Posterior cingulate gyrus (tissue), 11 donors: ENCODE measurements at regions not wholly inside any gene's neighbourhood (a gene's known extent, or its start where the extent isn't known, plus 50 kb on each side); places are given as distances from the start of the nearest gene placed in this dataset.
A peak's percentile ranks its signal among the peaks of the same experiment; 100 is the strongest.

Experiments used
- DNase-seq, 10 donors: peaks; one replicate each; pipeline versions ENCODE4 v3.0.0 to v3.0.0-alpha.2; 2020 to 2021; ENCODE audit warnings: mixed read lengths in 3 of 10
- intact Hi-C: fragments of 100-400 bp; cut with DNase I; formaldehyde crosslinking; loops from one replicate; pipeline ENCODE4 v1.15.1; 2023

DNA sequence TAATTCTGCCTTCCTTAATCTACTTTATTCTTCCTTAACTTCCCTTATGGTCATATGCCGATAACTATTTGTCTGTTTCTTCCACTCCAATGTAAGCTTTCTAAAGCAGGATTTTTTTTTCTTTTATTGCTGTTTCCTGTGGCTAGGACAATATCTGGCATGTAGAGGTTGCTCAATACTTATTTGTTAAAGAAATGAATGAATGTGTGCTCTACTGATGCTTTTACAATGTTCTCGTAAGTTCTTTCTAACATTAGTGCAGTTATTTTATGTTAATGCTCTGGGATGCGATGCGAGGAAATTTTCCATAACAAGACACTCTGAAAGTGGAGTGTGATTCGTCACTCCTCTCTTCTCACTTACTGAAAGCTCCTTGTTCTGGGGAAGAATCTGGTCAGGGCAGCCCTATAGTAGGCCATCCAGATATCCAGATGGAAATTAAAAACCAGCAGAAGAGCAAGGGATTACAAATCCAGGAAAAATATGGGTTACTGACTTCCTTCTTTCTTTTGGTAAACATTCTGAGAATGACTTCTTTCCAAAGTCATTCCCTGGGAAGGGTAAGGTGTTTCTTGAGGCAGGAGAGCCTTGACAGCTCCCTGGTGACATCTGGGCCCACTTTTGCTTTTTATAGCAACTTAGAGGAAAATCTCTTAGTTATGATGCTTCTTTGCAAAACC, 420.4 kb downstream of the PDCD6IP start:
- intact Hi-C loops, result no loop called here
- no peak for DNase-seq

DNA sequence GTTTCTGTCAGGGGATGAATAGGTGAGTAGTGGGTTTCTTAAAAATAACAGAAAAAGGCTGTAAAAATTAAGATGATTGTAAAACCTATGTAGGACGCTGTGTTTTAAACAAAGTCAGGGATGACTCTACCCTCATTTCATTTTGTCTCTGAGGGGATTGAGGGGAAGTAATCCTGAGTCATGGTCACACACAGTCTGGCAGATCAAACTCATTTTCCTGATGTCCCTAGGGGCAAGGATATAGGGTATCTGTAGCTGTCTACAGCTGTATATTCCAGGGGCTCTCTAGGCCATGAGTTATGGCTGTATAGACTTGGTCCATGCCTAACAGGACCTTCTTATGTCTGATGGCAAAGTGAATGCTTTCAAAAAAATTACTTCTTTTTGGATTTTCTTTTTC, 421.1 kb downstream of the PDCD6IP start:
- intact Hi-C loops, result no loop called here
- no peak for DNase-seq

DNA sequence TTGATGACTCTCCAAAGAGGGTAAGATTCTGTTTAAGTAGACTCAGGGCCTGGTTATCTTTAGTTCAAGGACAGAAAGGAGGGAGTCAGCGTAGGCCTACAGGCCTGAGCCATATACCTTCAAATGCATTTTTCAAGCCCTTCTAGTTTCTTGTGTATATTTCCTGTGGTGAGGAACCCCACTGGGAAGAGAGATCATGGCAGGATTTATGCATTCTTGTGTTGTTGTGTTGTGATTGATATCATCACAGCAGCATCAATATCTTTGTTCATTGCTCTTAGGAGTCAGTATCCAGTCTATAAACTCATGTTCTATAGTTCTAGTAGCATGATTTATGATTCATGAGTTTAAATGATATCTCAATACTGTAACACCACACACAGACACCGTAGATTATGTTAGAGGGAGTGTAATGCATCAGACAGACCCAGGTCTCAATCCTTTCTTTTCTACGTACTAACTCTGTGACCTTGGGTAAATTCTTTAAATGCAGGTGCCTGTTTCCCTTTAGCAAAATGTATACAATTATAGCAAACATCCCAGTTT, 427.5 kb downstream of the PDCD6IP start:
- DNase-seq, result no peak
- intact Hi-C loops, result no loop called here

DNA sequence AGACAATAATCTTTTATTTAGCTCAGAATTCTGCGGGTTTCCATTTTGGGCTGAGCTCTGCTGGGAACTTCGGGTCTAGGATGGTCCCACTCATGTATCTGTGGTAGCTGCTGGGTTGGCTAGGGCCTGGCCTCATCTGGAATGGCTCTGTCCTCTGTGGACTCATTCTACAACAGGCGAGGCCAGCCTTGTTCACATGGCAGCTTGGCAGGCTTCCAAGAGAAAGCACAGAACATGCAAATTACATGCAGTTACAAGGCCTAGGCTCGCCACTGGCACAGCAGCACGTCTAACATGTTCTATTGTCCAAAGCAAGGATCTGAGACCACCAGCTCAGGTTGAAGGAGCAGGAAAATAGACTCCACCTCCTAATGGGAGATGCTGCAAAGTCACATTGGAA, 431.4 kb downstream of the PDCD6IP start:
- intact Hi-C loops, result no loop called here
- no peak for DNase-seq

DNA sequence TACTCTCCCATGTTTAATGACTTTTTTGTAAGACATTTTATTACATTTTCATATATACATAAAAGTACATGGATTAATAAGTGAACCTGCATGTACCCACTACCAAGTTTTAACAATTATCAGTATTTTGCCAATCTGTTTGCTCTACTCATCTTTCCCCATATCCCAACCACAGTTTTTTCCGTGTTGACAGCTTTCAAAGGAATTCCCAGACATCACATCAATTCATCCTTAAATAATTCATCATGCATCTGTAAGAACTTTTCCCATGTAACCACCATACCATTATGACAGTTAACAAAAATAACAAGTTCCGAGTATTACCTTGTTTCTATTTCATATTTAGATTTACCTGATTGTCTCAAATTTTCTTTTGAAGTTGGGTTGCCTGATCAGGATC, 436.7 kb downstream of the PDCD6IP start:
- no peak for DNase-seq
- intact Hi-C loops, result no loop called here

DNA sequence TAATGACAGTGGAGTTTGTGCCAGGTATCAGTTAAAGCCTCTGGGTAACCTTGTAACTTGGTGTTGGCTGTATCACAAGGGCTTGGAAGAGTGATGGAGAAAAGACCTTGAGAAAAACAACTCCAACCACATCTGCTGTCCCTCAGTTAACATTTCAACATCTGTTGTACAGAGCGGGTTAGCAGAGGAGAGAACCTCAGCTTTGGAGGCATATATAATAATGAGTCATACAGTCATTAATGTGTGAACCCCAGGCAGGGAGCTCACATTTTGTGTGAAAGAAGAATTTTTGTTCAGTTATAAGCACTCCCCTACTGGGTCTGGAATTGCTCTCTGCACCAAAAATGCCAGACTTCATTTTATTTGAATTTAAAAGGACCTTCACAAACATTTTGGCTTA, 439.5 kb downstream of the PDCD6IP start:
- DNase-seq, result no peak
- intact Hi-C loops, result no loop called here

DNA sequence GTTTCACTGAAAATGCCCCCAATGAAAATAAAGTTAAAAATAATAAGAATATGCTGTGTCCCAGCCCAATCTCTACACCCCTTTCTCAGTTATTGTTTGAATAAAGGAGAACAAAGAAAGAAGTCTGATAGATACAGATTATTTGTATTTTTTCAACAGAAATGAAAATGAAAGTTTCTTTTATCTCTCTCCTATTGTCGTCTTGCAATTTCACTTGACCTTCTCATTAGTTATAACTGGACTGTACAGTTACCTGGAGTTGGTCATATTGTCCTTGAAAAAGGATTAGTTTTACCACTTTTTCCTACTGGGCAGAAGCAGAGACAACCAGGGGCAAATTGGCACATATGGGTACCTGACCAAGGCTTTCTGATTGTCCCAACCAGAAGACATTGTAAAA, 440.0 kb downstream of the PDCD6IP start:
- intact Hi-C loops, result no loop called here
- no peak for DNase-seq

DNA sequence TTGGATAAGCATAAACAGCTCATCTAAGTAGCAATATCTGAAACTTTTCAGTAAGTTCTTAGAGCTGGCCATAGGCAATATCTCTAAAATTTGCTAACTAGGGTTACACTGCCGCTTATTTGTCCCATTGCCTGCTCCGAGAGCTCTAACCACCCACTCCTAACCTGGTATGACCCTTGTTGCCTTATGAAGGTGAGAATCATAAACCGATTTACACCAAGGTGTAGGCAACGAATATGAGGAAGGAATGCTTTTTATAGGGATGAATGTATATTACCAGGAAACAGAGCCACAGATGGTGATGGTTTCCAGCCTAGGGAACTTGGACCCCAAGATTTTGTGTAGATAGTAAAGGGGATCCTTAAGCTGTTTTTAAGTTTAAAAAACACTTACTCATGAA, 440.9 kb downstream of the PDCD6IP start:
- no peak for DNase-seq
- intact Hi-C loops, result no loop called here

DNA sequence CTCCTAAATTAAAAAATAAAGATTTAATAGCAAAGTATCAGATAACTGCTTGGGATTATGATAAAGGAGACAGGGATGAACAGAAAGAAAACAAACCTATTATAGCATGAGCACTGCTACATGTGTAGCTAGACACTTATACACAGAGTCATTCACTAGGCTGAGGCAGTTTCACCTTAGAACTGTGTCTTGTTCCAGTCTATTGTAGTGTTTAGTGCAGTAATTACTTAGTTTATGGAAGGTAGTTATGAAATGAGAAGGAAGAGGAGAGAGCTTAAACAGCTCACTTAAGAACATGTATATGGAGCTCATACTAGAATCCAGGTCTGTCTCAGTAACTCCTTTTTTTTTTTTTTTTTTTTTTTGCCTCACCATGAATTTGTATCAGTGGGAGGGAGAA, 441.4 kb downstream of the PDCD6IP start:
- intact Hi-C loops, result no loop called here
- DNase-seq, result no peak

DNA sequence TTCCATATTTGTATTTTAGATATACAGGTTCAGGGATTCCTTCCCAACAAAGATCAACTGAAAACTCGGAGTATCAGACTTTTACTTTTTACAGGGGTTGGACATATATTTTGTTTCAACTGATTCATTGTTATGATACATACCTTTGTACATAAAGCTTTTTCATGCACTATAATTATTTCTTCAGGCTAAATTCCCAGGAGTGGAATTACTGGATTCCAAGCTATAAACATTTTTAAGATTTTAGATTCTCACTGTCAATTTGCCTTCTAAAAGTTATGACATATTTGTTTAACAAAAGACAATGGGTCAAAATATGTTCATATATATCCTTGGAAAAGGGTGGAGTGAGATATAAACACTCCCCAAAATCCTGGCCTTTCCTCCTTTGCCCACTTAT, 449.0 kb downstream of the PDCD6IP start:
- no peak for DNase-seq
- intact Hi-C loops, result no loop called here

DNA sequence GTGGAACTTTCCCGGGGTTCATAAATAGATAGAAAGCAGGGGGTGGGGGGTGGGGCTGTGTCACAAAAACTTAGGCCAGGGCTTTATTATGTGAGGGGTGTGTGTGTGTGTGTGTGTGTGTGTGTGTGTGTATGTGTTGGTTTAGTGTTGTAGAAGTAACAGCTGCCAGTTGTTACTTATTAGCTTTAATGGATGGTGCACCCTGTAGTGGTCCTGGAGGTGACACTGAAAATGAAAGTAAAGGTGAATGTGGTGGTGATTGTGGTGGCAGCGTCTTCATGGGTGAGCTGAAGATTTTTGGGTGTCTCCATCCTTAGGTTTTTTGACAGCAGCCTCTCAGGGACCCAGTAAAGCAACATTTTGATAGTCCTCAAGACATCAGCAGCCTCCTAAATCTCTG, 449.9 kb downstream of the PDCD6IP start:
- no peak for DNase-seq
- intact Hi-C loops, result no loop called here

DNA sequence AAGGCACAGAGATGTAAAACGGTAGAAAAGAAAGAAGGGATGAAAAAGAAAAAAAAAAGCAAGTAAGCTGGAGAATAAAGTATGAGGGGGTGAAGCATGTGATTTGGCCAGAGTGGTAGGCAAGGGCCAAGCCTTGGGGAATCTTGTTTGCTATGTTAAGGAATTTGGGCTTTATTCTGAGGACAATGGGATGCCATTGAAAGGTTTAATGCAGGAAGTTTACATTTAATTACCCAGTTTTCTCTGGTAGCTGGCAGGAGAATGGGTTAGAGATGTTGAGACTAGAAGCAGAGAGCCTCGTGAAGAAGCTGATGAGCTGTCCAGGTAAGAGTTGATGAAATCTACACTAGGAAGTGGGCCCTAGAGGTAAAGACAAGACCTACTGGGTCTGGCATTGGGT, 455.9 kb downstream of the PDCD6IP start:
- no peak for DNase-seq
- intact Hi-C loops, result no loop called here

DNA sequence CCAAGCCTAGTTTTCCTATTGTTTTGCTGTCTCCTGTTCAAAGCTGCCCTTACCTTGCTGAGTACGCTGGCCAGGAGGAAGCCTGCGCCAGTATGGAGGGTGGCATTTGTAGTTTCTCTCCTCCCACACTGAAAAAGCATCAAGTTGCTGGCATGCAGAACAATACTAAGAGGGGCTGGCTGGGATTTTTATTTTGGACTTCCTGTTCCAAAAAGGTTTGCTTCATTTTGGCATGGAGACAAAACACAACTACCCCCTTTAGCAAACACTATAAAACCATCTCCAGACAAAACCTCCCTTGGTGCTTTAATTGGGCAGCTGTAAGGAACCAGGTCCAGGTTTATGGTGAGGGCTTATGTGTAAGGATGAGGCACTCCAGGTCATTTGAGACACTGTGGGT, 457.6 kb downstream of the PDCD6IP start:
- peak in 2 of 10 donors; percentile 18 to 61 for DNase-seq
- intact Hi-C loops, result no loop called here

DNA sequence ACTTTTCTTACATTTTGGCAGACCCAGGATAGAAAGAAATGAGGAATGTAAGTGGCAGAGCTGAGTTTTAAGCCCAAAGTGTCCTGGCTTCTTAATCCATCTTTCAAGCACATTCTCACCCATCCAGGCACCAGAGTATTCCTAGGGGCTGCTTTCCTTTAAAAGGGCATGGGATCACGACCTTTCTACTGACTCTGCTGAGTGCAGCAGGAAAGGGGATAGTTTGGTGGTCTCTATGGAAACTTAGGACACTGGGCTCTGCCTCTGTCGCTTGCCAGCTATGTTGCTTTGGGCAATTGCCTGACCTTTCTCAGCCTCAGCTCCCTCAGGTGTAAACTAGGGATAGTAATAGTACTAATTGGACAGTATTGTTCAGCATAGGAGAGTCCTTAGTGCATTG, 458.4 kb downstream of the PDCD6IP start:
- no peak for DNase-seq
- intact Hi-C loops, result no loop called here

DNA sequence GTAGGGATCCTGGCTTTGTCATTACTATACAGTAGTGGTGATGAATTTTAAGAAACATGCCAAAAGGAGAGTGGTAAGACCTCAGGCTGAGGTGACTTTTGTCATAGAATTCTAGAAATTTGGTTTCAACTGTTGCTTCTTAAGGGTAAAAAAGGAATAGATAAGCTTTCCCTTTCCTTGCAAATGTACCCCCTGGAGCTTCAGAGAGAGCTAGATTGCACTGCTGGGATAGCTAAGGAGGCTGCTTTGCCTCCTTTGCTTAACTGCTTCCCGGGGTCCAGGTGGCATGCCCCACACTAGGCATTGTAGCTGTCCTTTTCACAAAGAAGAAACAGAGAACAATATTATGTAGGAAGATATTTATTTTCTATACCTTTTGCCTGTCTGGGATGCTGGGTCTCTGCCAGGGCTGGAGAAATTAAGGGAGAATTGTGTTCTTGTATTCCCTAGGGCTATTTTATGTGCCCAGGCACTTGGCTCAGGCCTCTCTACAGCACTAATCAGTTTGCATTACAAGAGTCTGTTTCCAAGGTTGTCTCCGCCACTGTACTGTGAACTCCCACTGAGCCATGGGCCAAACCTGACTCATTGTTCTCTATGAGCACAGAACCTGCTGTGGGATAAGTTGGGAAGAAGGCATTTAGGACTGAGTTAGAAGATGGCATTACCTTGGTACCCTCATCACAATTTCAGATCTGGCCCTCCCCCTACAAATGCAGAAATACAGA, 460.0 kb downstream of the PDCD6IP start:
- intact Hi-C loops, result no loop called here
- no peak for DNase-seq

DNA sequence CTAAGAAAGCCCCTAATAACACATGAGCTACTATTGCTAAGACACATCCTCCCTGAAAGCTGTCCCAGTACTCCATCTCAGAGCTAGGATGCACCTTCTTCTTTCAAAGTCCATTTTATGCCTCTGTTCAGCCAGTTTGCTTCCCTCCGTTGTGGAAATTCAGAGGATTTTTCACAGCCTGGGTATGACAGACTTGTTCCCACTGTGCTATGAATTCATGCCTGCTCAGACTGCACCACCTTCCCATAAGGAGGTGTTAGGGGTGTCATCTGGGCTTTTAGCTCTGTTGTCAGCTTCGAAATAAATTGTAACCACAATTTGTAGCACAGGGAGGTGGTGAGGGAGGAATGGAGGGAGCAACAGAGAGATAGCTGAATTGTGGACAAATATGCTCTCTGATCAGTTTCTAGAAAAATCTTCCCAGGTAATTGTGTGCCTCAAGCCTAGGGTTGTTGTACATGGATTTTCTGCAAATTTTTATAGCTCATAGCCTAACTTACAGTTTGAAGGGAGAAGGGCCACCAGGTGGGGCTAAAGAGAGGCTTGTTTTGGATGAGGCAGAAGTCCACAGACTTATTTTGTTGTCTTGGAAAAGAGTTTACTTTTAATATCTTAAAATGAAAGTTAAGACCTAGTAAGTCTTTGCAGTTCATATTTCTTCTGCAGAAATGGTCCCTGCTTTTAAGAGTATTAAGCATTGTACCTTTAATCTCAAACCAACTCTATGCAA, 462.0 kb downstream of the PDCD6IP start:
- intact Hi-C loops, result loop anchor here (5.0 kb wide), 1 partner anchor 422 kb away; no protein-coding TSS in a partner anchor
- peak in 7 of 10 donors; percentile 35 to 92 (median 69) for DNase-seq

DNA sequence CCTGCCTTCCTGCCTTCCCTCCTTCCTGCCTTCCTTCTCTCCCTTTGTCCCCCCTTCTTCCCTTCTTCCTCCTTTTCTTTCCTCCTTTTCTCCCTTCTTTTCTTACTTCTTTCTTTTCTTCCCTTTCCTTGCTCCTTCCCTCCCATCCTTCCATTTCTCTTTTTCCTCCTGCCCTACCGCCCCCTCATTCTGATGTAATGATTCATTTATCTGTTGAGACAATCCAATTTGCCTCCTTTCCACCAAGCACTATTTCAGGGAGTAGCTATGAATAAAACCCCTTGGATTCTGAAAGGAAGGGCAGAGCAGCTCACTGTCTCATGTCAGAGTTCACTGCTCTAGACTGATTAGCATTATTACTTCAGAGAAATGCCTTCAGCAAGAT, 462.6 kb downstream of the PDCD6IP start:
- intact Hi-C loops, result loop anchor here (5.0 kb wide), 1 partner anchor 421 kb away; no protein-coding TSS in a partner anchor
- DNase-seq, result no peak

DNA sequence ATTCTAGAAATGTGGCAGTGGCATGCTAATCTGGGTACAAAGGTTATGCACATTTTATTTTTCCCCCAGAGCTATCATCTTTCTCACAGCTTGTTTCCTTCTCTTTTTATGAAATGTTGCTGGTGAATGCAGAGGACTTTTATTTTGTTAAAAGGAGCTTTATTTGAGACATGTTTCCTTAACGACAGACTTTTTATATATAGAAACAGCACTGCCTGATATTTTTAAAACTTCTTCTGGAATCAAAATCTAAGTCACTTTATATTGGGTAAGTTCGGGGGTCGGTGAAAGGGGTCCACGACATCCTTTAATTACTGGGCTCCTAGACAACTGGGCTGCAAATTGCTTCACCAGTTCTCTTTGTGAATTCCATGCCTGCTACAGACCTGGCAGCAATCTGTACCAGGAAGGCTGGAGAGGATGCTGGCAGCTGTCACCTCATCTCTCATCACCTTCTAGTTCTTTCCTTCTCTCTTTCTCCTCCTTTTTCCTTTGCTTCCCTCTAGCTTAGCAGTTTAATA, 464.7 kb downstream of the PDCD6IP start:
- no peak for DNase-seq
- intact Hi-C loops, result loop anchor here (5.0 kb wide), 1 partner anchor 419 kb away; no protein-coding TSS in a partner anchor

DNA sequence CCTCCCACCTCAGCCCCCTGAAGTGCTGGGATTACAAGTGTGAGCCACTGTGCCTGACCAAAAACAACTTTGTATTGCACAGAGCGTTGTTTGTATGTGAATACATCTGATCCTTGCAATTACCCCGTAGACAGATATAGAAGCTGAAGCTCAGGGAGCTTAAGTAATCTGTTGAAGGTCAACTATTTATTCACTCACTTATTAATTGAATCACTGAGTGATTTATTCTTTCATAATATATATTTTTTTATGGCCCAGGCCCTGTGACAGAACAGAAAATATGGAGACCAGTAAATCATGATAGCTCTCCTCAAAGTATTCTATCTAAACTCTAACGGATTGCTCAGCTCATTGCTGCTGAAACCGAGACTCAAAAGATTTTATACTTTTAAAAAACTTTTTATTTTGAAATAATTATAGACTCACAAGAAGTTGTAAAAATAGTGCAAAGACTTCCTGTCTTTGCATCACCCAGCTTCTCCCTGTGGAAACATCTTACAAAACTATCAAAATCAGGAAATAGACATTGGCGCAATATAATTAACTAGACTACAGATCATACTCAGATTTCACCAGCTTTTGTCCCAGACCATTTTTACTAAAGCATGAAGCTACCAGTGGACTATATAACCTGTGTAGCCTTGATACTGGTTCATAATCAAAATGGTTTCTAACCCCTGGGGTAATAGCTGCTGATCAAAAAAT, 466.1 kb downstream of the PDCD6IP start:
- intact Hi-C loops, result loop anchor here (5.0 kb wide), 1 partner anchor 418 kb away; no protein-coding TSS in a partner anchor
- no peak for DNase-seq

DNA sequence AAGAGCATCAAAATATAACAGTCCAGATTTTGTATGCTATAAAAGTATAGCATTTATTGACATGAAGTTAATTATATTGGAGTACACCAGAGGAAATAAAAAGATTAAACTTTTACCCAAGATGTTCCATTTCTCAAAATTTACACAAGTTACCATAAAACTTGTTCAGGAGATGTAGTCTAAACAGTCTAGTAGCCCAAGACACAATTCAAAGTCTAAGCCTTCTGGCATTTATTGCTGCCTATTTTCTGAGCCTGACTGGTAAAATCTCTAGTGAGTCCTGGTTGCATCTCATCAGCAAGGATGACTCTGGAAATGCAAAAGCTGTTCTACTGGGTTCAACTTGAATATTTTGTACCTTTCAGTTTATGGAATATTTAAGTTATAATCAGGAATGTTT, 468.7 kb downstream of the PDCD6IP start:
- DNase-seq, result no peak
- intact Hi-C loops, result no loop called here
